ENCODE measurements at regions not wholly inside any gene's neighbourhood (a gene's known extent, or its start where the extent isn't known, plus 50 kb on each side); places are given as distances from the start of the nearest gene placed in this dataset.

DNA sequence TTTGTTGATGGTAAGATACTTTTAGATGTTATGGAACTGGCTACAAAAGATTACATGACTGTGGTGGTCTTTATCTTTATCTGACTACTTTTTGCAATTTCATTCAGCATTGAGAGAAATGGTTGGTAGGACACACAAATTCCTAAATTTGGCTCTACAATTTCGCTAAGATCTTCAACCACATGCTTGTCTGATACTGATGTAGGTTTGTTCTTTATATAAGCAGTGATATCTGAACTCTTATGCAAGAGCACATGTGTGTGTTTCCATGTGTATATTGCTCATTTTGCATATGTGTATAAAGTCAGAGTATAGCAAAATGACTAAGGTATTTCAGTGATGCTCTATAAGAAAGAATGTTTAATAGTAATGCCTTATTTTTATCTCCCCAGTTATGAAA is 501.5 kb downstream of the ARL4A start:
- H3K4me1 ChIP-seq (ENCODE audit: insufficient read depth, low read length, poor library complexity, severe bottlenecking), result no peaks in the 10 kb centered on the region
- H3K9me3 ChIP-seq (ENCODE audit: low read depth, low read length, poor library complexity, severe bottlenecking), result no peaks in the 10 kb centered on the region
- DNase-seq (ENCODE audit: low spot score), result no peak
- no peaks in the 10 kb centered on the region for H3K36me3 ChIP-seq (ENCODE audit: insufficient read depth, low read length, poor library complexity, severe bottlenecking)
- POLR2A ChIA-PET (ENCODE audit: low non-redundant PET), result no interaction called here
- BruUV-seq (replicated peaks), result no TSS peak
- intact Hi-C loops (cut with micrococcal nuclease; ENCODE audit: unreplicated experiment), result loop anchor here (5.0 kb wide), 1 partner anchor 507 kb away; no protein-coding TSS in a partner anchor
- no peak for TF ChIP-seq EZH2 (IDR thresholded peaks at IDR 0.05; ENCODE audit: borderline replicate concordance, low read depth, low read length, poor library complexity, severe bottlenecking)
- TF ChIP-seq, protein P1, sequence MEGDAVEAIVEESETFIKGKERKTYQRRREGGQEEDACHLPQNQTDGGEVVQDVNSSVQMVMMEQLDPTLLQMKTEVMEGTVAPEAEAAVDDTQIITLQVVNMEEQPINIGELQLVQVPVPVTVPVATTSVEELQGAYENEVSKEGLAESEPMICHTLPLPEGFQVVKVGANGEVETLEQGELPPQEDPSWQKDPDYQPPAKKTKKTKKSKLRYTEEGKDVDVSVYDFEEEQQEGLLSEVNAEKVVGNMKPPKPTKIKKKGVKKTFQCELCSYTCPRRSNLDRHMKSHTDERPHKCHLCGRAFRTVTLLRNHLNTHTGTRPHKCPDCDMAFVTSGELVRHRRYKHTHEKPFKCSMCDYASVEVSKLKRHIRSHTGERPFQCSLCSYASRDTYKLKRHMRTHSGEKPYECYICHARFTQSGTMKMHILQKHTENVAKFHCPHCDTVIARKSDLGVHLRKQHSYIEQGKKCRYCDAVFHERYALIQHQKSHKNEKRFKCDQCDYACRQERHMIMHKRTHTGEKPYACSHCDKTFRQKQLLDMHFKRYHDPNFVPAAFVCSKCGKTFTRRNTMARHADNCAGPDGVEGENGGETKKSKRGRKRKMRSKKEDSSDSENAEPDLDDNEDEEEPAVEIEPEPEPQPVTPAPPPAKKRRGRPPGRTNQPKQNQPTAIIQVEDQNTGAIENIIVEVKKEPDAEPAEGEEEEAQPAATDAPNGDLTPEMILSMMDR (conservative IDR thresholded peaks at IDR 0.05; ENCODE audit: low read depth, low read length), result no peak
- H3K27me3 ChIP-seq (replicated peaks; ENCODE audit: insufficient read depth, low read depth, low read length, poor library complexity), result peaks cover 45% of the 10 kb centered on the region
- H3K27ac ChIP-seq (ENCODE audit: low read depth, low read length, poor library complexity, severe bottlenecking), result no peak overlapping the region
- H3K4me3 ChIP-seq (ENCODE audit: low read depth, low read length, poor library complexity, severe bottlenecking), result no peak overlapping the region
- CTCF ChIA-PET, result no interaction called here

DNA sequence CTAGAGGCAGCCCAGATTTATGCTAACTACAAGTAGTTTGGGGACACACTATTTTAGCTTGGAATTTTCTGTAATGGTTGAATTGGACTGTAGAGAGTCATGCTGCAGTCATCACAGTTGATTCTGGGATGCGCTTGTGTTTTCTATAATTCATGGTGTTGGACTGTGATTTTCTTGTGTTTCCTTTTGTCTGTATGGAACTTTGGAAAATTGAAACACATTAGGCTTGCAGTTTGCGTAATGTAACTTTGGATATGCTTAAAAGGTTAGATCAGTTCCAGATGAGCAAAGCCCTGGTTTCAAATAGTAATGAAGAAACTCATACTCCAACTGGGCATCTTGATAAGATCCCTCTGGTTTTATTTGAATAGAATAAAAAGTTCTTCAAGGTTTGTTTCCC is 502.2 kb downstream of the ARL4A start:
- BruUV-seq (replicated peaks), result no TSS peak
- POLR2A ChIA-PET (ENCODE audit: low non-redundant PET), result no interaction called here
- no peak overlapping the region for H3K4me3 ChIP-seq (ENCODE audit: low read depth, low read length, poor library complexity, severe bottlenecking)
- no peak overlapping the region for H3K27ac ChIP-seq (ENCODE audit: low read depth, low read length, poor library complexity, severe bottlenecking)
- H3K27me3 ChIP-seq (replicated peaks; ENCODE audit: insufficient read depth, low read depth, low read length, poor library complexity), result peaks cover 40% of the 10 kb centered on the region
- no peaks in the 10 kb centered on the region for H3K36me3 ChIP-seq (ENCODE audit: insufficient read depth, low read length, poor library complexity, severe bottlenecking)
- CTCF ChIA-PET, result no interaction called here
- no peaks in the 10 kb centered on the region for H3K9me3 ChIP-seq (ENCODE audit: low read depth, low read length, poor library complexity, severe bottlenecking)
- DNase-seq (ENCODE audit: low spot score), result no peak
- no peaks in the 10 kb centered on the region for H3K4me1 ChIP-seq (ENCODE audit: insufficient read depth, low read length, poor library complexity, severe bottlenecking)
- intact Hi-C loops (cut with micrococcal nuclease; ENCODE audit: unreplicated experiment), result loop anchor here (5.0 kb wide), 1 partner anchor 507 kb away; no protein-coding TSS in a partner anchor
- no peak for TF ChIP-seq EZH2 (IDR thresholded peaks at IDR 0.05; ENCODE audit: borderline replicate concordance, low read depth, low read length, poor library complexity, severe bottlenecking)
- TF ChIP-seq, protein P1 (conservative IDR thresholded peaks at IDR 0.05; ENCODE audit: low read depth, low read length), result no peak

DNA sequence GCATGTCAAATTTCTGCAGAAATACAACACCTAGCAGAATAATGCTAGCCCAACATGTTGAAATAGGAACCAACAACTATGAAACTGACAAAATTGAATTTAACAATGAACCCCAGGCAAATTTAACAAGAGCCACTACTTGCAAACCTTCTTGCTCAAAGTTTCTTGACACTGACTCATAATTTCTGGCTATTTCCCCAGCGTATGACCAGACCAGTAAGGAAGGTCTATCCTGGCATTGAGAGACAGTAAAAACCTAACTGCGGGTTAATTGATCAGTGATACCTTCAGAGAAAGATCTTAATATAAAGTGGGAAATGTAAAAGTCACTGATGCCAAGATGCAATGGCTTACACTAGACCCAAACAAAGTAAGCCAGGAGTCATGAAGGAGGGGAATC is 510.1 kb downstream of the ARL4A start:
- Histone ChIP-seq H3K27me3 (replicated peaks; ENCODE audit: insufficient read depth, low read depth, low read length, poor library complexity) (peaks cover 9% of the 10 kb centered on the region), H3K4me1 (ENCODE audit: insufficient read depth, low read length, poor library complexity, severe bottlenecking) (no peaks in the 10 kb centered on the region), H3K9me3 (ENCODE audit: low read depth, low read length, poor library complexity, severe bottlenecking) (no peaks in the 10 kb centered on the region), H3K27ac (ENCODE audit: low read depth, low read length, poor library complexity, severe bottlenecking) (no peak overlapping the region), H3K4me3 (ENCODE audit: low read depth, low read length, poor library complexity, severe bottlenecking) (no peak overlapping the region), H3K36me3 (ENCODE audit: insufficient read depth, low read length, poor library complexity, severe bottlenecking) (no peaks in the 10 kb centered on the region)
- BruUV-seq (replicated peaks), result no TSS peak
- CTCF ChIA-PET, result no interaction called here
- TF ChIP-seq, protein P1 (conservative IDR thresholded peaks at IDR 0.05; ENCODE audit: low read depth, low read length), result no peak
- no peak for TF ChIP-seq EZH2 (IDR thresholded peaks at IDR 0.05; ENCODE audit: borderline replicate concordance, low read depth, low read length, poor library complexity, severe bottlenecking)
- intact Hi-C loops (cut with micrococcal nuclease; ENCODE audit: unreplicated experiment), result no loop called here
- DNase-seq (ENCODE audit: low spot score), result no peak
- POLR2A ChIA-PET (ENCODE audit: low non-redundant PET), result no interaction called here
